Peyer's patch (tissue), 4 donors: ENCODE measurements at regions not wholly inside any gene's neighbourhood (a gene's known extent, or its start where the extent isn't known, plus 50 kb on each side); places are given as distances from the start of the nearest gene placed in this dataset.

Experiments used
- CTCF ChIP-seq, 6 experiments: fragments of 450-650 bp in 4 of 6; fragments of 200-600 bp in 2 of 6; sonication (generic) in 1 of 6; IDR thresholded peaks; one replicate each; pipeline ENCODE4 v1.5.1; 2017 to 2019; ENCODE audit warnings: antibody characterized with exemption in 6 of 6, mild to moderate bottlenecking in 3 of 6, moderate library complexity in 1 of 6
- POLR2A ChIP-seq, 2 donors: fragments of 450-650 bp; IDR thresholded peaks; one replicate each; pipeline ENCODE4 v1.5.1; 2017; ENCODE audit warnings: antibody characterized with exemption in 2 of 2, mild to moderate bottlenecking in 2 of 2, moderate library complexity in 2 of 2

DNA sequence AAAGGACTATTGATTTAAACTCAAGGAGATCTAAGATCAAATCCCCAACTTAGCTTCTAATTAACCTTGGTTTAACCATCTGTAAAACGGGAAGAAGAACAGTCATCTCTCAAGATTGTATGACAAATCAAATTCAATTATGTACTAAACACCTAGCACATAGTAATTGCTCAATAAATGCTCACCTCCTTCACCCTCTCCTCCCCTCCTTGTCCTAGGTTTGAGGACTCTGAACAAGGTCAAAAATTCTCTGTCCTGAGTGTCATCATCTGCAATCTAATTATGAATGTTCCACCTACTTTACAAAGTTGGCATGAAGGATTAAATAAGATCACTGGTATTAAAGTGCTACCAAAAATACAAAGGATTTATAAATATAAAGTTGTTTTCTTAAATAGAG, 320.1 kb upstream of the PPARGC1A start:
- TF ChIP-seq CTCF (IDR thresholded peaks at IDR 0.05) (no peak), POLR2A (IDR thresholded peaks at IDR 0.05) (no peak)
